HG03558 (cell line): ENCODE measurements at regions not wholly inside any gene's neighbourhood (a gene's known extent, or its start where the extent isn't known, plus 50 kb on each side); places are given as distances from the start of the nearest gene placed in this dataset.

ENCODE experiments used
- ATAC-seq: cut with Tn5 transposase; IDR thresholded peaks from one replicate; pipeline ENCODE4 v1.9.1; 2021; ENCODE audit warnings: moderate number of reproducible peaks; ENCODE audit not compliant: unreplicated experiment; ENCODE audit errors: extremely low read depth

GRCh38 chr9:19967888-19968459, 179.1 kb upstream of the SLC24A2 start:
- ATAC-seq: no peak

DNA sequence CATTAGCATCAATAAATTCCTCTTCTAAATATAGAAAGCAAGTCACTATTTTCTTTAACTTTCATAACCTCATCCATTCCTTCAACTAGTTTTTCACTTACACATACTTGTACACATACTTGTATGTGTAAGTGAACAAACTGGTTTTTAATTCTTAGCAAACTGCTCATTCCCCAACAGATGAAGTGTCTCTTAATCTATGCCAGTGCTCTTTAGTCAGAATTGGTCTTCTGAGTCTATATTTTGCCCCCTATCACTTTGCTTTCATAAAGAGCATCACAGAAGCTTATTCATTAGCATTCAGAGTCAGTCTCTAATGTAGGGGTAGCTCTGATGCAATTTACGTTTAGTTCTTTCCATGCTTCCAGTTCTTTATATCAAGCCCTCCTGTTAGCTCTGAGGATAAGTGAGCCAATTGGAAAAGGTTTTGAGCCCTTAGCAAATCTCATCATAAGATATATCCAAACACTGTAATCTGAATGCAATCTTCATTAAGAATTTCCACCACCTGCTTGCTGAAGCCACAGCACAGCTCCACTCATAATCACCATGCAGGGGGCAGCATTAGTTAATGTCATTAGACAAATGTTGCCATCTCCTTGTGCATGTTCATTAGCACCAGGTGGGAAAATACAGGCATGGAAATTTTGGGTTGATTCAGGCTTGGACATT, 178.5 kb upstream of the SLC24A2 start:
- ATAC-seq: no peak

DNA sequence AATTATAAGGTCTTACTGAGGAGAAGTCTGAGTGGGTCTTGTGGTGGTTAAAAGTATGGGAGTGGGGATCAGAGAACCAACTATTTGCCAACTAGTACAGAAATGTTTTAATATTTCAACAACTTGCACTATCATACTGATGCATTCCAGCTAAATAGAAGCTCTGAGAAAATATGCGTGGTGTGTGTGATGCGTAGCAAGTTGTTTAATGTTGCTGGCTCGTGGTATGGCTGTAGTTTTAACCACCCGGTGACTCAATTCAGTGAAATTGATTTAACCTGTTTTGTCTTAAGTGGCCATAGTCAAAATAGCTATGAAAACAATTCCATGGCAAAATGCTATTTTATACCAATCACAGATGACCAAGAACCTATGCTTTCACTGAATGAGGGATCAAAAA, 176.5 kb upstream of the SLC24A2 start:
- ATAC-seq: no peak

DNA sequence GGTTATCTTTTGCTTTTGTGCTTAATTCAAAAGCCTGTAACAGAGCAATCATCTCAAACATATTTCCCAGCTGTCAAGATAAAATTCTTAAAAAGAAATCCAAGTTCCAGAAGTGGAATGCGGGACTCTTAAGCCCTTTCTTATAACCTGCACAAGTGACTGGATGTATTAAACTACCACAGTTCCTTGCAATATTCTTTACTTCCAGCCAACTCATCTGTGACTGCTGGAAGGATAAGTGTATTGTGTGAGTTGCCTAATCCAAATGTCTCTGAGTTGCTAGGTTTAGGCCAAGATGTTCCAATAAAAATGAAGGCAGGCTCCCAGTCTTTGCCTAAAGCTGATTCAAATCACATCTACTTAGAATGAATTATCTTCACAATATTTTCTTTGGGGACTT, 159.2 kb upstream of the SLC24A2 start:
- no peak for ATAC-seq

GRCh38 chr9:19946441-19947109, 157.7 kb upstream of the SLC24A2 start:
- ATAC-seq: no peak

- ATAC-seq: no peak
Observed at GRCh38 chr9:19941874-19942273, 153.0 kb upstream of the SLC24A2 start.

GRCh38 chr9:19940811-19941535, 152.1 kb upstream of the SLC24A2 start:
- ATAC-seq: no peak

GRCh38 chr9:19939734-19940278, 151.0 kb upstream of the SLC24A2 start:
- no peak for ATAC-seq

DNA sequence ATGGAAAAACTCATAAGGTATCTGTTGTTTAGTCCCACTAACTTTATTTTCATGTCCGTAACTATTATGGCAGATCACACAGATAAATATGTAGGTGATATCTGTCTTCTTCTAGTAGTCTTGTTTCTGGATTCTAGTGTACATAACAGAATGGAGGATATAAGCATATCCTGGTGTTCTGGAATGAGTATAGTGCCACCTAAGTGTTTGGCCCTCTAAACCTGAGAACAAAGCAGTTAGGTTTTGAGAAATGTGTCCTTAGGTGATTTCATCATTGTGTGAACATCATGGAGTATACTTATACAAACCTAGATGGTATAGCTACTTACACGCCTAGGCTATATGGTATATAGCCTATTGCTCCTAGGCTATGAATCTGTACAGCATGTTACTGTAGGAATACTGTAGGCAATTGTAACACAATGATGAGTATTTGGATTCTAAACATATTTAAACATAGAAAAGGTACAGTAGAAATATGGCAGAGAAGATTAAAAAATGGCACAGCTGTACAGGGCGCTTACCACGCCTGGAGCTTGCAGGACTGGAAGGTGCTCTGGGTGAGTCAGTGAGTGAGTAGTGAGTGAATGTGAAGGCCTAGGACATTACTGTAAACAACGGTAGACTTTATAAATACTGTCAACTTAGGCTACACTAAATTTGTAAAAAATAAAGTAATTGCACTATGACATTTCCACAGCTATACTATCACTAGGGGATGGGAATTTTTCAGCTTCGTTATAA, 150.3 kb upstream of the SLC24A2 start:
- no peak for ATAC-seq

GRCh38 chr9:19937121-19937520, 148.3 kb upstream of the SLC24A2 start:
- no peak for ATAC-seq

GRCh38 chr9:19936598-19936997, 147.8 kb upstream of the SLC24A2 start:
- no peak for ATAC-seq

- ATAC-seq: no peak
Observed at GRCh38 chr9:19935422-19935821, 146.6 kb upstream of the SLC24A2 start.

DNA sequence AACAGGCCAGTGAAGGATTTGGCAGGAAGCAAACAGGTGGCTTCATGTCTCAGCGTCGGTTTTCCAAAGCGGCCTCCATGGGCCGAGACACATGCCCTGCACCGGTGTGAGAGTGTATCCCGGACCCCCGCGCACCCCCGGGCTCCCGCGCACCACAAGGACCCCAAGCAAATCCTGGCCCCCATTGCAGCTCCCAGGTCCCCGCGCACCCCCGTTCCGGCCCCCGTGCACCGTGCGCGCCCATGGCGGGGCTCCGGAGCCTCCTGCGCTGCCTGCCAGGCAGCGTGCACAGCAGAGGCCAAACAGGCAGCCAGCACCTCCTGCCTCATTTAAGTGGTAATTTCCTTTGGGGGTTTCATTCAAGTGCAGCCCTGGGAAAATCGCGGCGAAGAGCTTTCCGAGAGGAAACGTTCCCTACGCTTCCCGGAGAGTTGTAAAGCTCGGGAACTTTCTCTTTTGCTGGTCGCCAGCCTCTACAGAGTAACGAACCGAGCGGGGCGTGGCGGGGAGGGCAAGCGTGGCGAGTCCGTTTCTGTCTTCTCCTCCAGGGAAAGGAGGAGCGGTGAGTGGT, 145.5 kb upstream of the SLC24A2 start:
- ATAC-seq: no peak

GRCh38 chr9:19931098-19931890, 142.5 kb upstream of the SLC24A2 start:
- no peak for ATAC-seq

- ATAC-seq: no peak
Observed at GRCh38 chr9:19927560-19927959, 138.7 kb upstream of the SLC24A2 start.

- no peak for ATAC-seq
Observed at GRCh38 chr9:19926774-19927173, 137.9 kb upstream of the SLC24A2 start.

- ATAC-seq: peak; percentile 87
Observed at GRCh38 chr9:19925674-19926503, 137.1 kb upstream of the SLC24A2 start.

DNA sequence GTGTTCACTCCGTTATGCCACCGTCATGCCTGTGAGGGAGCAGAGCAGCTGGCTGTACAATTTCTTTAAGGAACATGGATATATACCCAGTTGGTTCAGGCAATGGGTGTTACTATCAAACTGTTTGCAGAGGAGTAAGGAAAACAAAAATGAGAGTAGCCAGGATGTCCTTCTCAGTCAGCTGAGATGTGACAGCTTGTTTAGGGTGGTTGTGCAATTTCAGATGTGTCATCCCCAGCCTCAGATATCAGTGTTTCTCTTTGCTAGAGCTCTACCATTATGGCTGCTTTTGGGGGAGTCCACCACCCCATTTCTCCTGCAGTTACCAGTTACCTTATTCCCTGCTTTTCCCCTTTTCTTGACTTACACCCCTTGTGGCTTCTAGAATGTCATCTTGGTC, 135.2 kb upstream of the SLC24A2 start:
- ATAC-seq: no peak
